Fibroblast of villous mesenchyme (primary cell): ENCODE measurements at regions not wholly inside any gene's neighbourhood (a gene's known extent, or its start where the extent isn't known, plus 50 kb on each side); places are given as distances from the start of the nearest gene placed in this dataset.

Experiments used
- DNase-seq: peaks from one replicate; pipeline ENCODE4 v3.0.0-alpha.2; 2010; ENCODE audit warnings: low read depth
- H3K4me3 ChIP-seq: 2 replicates; pipeline ENCODE4 v1.5.1; 2011; ENCODE audit warnings: low read depth, mild to moderate bottlenecking, low read length
- TF ChIP-seq, protein P1 (sequence below): IDR thresholded peaks from 2 replicates; pipeline ENCODE4 v1.5.1; 2012; ENCODE audit warnings: low read depth, mild to moderate bottlenecking, low read length; ENCODE audit not compliant: insufficient read depth

DNA sequence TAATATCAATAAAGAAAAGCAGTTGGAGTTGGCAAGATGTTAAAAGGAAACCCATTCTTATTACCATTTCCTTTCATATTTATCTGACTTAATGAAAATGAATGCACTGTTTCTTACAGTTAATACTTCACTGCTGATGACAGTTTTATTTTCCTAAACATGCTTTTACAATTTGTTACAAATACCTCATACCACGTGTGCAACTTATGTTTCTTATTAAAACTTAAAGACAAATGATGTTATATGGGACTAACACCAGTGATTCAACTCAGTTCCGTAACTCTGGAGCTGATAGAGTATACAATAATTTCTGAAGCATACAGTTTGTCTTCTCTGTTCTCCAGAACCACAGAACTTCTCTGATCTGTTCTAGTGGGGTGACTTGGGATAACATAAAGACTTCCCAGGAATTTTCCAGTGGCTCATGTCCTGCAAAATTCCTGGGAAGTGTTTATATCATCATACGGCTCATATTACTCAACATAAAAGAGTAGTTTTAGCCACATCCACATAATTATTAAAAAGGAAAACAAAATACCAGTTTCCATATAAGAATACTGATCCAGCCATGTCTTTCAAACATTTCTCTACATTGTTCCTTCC, 1259.0 kb upstream of the C9orf72 start:
- H3K4me3 ChIP-seq, result no peak overlapping the region
- peak; percentile 37 for DNase-seq
- TF ChIP-seq, protein P1, sequence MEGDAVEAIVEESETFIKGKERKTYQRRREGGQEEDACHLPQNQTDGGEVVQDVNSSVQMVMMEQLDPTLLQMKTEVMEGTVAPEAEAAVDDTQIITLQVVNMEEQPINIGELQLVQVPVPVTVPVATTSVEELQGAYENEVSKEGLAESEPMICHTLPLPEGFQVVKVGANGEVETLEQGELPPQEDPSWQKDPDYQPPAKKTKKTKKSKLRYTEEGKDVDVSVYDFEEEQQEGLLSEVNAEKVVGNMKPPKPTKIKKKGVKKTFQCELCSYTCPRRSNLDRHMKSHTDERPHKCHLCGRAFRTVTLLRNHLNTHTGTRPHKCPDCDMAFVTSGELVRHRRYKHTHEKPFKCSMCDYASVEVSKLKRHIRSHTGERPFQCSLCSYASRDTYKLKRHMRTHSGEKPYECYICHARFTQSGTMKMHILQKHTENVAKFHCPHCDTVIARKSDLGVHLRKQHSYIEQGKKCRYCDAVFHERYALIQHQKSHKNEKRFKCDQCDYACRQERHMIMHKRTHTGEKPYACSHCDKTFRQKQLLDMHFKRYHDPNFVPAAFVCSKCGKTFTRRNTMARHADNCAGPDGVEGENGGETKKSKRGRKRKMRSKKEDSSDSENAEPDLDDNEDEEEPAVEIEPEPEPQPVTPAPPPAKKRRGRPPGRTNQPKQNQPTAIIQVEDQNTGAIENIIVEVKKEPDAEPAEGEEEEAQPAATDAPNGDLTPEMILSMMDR, result no peak

DNA sequence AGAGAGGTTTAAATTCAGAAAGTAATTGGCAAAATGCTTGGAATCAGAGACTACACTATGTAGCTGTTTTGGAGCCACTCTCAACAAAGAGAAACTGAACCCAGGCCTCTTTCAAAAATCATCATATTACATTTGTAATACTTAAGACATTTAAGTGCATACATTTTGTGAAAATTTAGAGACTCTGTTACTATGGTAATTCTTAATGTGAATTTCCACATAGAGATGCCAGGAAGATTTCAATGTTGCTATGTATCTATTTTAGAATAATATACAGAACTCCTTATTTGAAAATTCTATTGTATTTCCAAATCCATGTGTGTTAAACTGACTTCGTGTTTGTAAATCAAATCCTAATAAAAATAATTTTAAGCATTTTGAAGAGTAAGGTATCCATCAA, 1260.9 kb upstream of the C9orf72 start:
- TF ChIP-seq, protein P1, result no peak
- H3K4me3 ChIP-seq, result no peak overlapping the region
- no peak for DNase-seq

DNA sequence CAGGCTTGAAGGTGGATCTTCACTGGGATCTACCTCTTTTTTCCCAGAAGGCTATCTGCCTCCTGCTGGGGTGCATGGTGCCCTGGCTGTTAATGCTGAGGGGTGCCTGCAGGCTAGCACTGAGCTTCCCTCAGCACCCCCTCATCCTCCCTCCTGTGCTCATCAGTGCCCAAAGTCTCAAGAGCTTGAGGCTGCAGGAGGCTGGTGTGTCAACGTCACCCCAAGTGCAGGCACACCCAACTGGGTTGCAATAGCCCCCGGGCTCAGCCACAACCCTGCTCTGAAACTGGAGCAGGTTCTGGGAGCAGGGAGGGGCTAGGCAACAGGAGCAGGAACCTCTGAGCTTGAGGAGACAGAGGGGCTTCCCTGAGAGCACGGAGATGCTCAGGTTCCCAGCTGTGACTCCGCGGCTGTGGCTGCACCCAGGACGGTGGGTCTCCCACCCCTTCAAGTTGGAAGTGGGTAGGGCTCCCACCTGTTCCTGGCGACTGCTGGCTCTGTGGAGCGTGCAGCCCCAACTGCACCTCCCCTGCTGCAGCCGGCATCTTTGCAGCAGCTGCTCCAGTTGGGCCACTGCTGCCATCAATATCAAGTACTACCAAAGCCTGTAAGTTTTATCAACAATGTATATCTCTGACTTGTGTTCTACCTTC, 1266.6 kb upstream of the C9orf72 start:
- no peak for DNase-seq
- TF ChIP-seq, protein P1, result no peak
- H3K4me3 ChIP-seq, result no peak overlapping the region

DNA sequence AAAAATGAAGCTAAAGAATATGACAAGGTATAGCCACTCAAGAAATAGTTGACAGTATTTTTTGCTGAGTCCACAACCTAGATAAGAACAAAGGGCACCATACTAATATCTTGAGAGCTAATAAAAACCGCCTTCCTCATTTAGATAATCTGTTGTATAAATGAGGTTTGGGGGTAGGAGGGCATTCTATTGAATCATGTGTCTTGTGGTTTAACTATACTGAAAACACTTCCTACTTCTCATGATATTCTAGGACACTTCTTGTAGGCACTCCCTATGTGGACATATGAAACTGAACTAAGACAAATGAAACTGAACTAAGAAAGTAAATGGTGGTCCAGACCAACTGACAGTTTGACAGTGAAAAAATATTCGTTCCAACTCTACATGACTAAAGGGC, 1268.5 kb upstream of the C9orf72 start:
- no peak for DNase-seq
- H3K4me3 ChIP-seq, result no peak overlapping the region
- TF ChIP-seq, protein P1, result no peak

DNA sequence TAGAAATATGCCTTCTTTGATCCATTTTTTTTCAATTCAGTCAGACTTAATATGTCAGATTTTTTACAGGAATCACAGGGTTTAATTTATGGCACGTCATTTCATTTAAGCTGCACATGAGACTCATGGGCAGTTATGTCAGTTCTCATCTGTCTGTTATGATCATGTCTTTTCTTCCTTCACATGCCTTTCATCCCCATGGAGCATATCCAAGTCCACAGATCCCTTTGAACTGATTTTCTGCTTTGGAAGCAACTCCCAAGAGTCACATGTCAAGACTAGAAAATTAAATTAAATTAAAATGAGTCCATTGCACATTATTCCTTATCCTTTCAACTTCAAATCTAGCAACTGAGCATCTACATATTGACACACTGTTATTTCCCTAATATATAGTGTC, 1274.0 kb upstream of the C9orf72 start:
- TF ChIP-seq, protein P1, result no peak
- H3K4me3 ChIP-seq, result no peak overlapping the region
- no peak for DNase-seq

DNA sequence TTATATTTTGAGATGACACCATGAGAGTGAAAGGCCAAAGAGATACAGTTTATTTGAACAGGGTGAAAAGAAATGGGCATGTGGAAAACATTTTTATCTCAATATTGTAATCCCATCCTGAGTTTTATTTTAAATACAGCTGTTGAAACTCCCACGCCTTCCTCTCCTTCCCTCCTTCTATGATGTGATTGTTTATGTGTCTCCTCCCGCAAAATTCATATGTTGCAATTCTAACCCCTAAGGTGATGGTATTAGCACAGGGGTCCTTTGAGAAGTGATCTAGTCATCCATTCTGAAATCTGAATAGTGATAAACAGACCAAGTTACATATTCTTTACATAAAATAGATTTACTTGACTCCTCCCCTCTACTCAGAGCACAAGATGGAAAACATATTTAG, 1275.4 kb upstream of the C9orf72 start:
- no peak overlapping the region for H3K4me3 ChIP-seq
- TF ChIP-seq, protein P1, result no peak
- DNase-seq, result peak; percentile 72

DNA sequence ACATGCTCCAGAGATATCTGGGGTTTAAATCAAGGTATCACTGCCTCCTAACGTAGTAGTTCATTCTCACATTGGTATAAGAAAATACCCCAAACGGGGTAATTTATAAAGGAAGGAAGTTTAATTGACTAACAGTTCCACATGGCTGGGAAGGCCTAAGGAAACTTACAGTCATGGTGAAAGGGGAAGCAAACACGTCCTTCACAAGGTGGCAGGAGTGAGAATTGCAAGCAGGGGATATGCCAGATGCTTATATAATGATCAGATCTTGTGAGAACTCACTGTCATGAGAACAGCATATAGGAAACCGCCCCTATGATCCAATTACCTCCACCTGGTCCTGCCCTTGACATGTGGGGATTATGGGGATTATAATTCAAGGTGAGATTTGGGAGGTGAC, 1280.2 kb upstream of the C9orf72 start:
- H3K4me3 ChIP-seq, result no peak overlapping the region
- TF ChIP-seq, protein P1, result no peak
- no peak for DNase-seq
